Activated CD4-positive, alpha-beta T cell treated with anti-CD3 and anti-CD28 coated beads, Interleukin-2, amount 50 U/mL, for 1 hour (primary cell): ENCODE measurements at regions not wholly inside any gene's neighbourhood (a gene's known extent, or its start where the extent isn't known, plus 50 kb on each side); places are given as distances from the start of the nearest gene placed in this dataset.

Experiments
- DNase-seq: peaks from one replicate; pipeline ENCODE4 v3.0.0-alpha.2; 2020

DNA sequence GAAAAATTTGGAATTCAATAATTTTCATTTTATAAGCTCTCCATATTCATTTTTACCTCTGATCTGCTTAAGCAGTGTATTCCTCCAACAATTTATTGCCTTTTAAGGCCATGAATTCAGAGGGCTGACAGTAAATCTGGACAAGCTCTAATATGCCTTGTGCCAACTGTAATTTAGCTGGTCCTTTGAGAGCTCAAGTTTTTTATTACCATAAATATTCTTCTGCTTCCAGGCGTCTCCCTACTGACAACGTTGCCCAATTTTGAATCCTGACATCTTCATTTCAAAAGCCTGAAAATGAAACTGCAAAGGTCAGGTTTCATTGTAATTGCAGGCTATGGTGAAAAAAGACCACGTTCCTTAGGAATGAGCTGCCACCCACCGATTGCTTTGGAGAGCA lies 95.8 kb upstream of the GEMIN8 start:
- DNase-seq = no peak

DNA sequence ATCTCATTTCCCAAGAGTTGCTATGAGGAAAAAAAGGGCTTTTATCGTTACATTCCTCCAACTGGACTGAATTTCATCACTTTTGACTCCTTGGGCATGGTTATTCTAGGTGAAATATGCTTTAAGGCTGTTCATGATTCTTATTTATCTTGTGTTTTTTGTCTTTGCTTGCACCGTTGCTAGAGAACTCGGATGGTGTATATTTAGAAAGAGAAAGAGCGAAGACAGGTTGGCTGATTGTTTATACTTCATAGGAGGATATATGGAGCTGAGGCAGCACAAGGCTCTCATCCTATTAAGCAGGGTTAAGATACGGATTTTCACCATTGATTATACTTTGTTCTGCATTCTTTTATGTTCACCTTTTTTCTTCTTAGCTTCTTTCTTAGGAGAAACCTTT lies 94.9 kb upstream of the GEMIN8 start:
- no peak for DNase-seq

DNA sequence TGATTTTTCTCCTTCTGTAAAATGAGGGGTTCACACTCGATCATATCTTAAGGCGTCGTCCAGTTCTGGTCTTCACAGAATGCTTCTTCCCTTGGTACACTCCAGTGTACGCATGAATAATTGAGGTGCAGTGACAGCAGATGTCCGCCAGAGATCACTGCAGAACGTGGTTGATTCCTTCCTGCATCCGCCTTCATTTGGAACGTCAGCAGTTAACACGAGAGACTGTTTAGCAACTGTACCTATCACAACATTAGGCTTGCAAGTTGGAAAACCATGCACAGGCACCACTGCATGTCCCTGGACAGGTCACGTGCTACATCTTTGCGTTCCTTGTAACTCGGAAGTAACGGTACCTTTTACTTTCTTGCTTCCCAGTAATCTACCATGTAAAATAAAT lies 66.0 kb upstream of the GEMIN8 start:
- DNase-seq = peak; percentile 25

DNA sequence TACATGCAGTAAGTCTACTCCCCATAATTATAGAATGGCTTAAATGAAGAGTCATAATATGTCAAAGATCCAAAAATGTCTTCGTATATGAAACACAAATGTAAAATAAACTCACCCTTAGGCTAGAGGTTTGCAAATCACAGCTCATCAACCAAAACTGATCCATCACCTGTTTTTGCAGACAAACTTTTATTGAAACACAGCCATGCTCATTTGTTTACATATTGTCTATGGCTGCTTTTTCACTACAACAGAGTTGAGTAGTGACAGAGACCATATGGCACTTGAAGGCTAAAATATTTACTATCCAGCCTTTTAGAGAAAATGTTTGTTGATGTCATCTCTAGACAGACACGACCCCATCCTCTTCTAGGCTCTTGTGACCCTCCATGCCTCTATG lies 64.5 kb upstream of the GEMIN8 start:
- DNase-seq = no peak

DNA sequence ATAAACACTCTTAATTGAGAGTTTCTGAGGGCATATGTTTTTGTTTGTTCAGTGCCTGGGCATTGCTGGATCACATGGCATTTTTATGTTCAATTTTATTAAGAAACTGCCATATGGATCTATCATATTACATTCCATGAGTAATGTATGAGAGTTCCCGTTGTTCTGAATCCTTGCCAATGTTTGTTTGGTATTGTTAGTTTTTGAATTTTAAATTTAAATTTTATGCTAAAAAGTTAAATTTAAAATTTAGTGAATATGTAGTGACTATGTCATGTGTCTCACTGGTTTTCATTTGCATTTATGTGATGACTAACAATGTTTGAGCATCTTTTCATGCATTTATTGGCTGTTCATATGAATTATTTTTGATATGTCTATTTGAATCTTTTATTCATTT lies 54.8 kb upstream of the GEMIN8 start:
- no peak for DNase-seq

DNA sequence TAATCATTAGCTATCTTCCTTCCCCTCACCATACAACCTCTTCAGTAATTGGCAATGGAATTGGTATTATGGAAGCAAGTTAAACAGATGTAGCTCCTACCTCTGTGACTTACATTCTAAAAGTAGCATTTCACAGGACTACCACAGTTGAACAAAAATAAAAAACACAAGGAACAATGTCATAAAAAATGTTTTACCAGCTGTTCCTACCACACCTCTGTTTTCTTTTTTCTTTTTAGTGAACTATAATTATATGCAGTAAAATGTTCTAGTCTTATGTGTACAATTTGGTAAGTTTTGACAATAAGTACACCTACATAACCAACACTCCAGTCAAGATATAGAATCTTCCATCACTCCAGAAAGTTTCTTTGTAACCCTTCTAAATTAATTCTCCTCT lies 54.1 kb upstream of the GEMIN8 start:
- no peak for DNase-seq

DNA sequence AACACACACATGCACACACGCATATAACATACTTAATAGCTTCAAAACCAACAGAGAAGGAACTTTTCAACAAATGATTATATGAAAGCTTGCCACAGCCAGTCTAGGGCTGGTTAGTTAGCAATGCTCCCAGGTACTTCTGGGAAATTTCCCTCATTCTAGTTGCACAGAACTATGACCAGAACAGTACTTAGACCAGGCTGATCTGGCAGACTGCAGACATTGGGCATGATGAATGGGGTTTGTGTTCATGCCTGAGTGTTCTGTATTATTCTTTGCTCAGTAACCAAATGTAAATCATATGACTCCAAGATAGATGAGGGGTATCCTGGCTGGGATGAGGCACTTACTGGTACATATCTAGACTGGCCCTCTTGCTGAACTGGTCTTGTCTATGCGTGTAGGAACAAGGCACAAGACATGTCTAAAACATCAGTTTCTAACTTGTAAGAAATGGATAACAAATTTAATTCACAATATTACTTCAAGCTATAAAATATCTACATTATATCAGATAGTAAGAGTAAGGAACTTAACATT lies 50.3 kb upstream of the GEMIN8 start:
- DNase-seq = no peak
